ENCODE measurements at regions not wholly inside any gene's neighbourhood (a gene's known extent, or its start where the extent isn't known, plus 50 kb on each side); places are given as distances from the start of the nearest gene placed in this dataset.
A peak's percentile ranks its signal among the peaks of the same experiment; 100 is the strongest.
"Not testable (repeated sequence)": the region's sequence is repeated elsewhere in the genome, so short reads cannot be mapped to it uniquely, and the experiment has no call there.

GRCh38 chr6:68059899-68060298, 575.2 kb upstream of the ADGRB3 start:
- peak; percentile 12 to 14 for DNase-seq (ENCODE audit: low read depth in 2 of 2)

DNA sequence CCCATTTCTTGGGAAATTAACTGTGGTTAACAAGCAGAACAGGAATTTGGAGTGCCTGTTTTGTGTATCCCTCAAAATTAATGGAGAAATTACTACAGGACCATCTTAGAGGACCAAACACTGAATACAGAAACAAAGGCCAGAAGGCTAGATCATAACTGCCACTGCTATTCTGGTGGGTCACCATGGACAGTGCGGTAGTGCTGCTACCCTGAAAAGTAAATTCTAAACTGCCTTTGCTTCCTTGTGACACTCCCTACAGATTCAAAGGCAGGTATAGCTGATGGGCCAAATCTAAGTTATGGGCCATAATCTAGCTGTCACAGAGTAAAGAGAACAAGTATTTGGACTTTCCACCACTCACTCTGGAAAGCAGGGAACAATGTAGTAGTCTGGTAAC, 575.8 kb upstream of the ADGRB3 start:
- DNase-seq (ENCODE audit: low read depth in 2 of 2) = no peak

DNA sequence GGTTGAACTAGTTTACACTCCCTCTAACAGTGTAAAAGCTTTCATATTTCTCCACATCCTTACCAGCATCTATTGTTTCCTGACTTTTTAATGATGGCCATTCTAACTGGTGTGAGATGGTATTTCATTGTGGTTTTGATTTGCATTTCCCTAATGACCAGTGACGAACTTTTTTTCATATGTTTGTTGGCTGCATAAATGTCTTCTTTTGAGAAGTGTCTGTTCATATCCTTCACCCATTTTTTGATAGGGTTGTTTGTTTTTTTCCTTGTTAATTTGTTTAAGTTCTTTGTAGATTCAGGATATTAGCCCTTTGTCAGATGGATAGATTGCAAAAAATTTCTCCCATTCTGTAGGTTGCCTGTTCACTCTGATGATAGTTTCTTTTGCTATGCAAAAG, 578.5 kb upstream of the ADGRB3 start:
- not testable (repeated sequence) for DNase-seq (ENCODE audit: low read depth in 2 of 2)

DNA sequence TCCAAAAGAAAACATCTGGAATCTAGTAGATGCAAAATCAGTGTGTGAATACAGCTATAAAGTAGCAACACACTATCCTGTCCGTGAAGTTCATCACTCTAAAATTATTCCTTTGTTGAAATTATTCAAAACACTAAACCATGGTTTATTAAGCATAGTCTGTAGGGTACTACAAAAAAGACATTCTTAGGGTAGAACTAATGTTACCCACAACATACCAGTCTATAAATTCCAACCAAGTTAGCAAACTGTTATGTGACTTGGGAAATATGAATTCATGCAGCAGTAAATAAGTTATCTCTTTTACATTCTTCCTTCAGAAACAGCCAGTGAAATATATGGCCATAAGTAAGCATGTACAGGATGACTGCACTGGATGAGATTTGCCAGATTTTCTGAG, 580.3 kb upstream of the ADGRB3 start:
- DNase-seq (ENCODE audit: low read depth in 2 of 2) = peak; percentile 47 to 54

DNA sequence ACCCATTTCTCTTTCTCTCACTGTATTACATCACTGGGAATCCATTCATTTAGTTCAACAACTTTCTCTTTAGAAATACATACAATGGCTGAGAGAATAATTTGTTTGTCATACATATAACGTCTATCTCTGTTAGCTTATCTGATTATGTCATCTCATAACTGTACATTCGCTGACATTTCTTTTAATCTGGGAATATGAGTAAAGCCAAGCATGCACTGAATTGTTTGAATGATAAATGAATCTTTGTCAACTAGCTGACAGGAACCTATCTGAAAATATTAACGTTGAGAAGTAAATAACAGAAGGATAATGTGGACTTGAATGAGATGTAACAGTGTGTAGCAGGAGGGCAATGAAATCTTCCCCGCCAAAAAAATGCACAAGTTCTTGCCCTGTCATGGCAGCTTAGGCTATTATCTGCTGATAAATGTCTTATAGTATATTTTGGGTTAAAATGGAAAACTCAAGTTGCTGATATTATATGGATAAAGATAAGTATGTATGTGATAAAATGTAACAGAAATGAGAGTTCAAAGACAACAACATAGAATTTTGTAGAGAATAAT, 581.2 kb upstream of the ADGRB3 start:
- DNase-seq (ENCODE audit: low read depth in 2 of 2) = no peak

- DNase-seq (ENCODE audit: low read depth in 2 of 2) = no peak
Measured at GRCh38 chr6:68052234-68052633, 582.8 kb upstream of the ADGRB3 start.

GRCh38 chr6:68049562-68049961, 585.5 kb upstream of the ADGRB3 start:
- DNase-seq (ENCODE audit: low read depth in 2 of 2) = no peak

GRCh38 chr6:68046756-68047155, 588.3 kb upstream of the ADGRB3 start:
- DNase-seq (ENCODE audit: low read depth in 2 of 2) = no peak

DNA sequence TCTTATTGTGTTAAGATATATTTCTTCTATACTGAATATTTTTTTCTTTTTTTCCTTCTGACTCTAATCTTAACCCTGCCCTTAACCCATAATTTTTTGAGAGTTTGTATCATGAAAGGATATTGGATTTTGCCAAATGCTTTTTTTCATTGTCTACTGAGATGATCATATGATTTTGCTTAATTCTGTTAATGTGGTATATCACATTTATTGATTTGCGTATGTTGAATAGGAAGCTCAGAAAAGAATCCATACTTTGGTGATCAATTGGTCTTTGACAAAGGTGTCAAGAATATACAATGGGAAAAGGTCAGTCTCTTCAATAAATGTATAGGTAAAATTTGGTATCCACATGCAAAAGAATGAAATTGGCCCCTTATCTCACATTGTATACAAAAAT, 588.8 kb upstream of the ADGRB3 start:
- DNase-seq (ENCODE audit: low read depth in 2 of 2) = no peak

GRCh38 chr6:68045193-68045592, 589.9 kb upstream of the ADGRB3 start:
- no peak for DNase-seq (ENCODE audit: low read depth in 2 of 2)

GRCh38 chr6:68044264-68044663, 590.8 kb upstream of the ADGRB3 start:
- DNase-seq (ENCODE audit: low read depth in 2 of 2) = no peak

DNA sequence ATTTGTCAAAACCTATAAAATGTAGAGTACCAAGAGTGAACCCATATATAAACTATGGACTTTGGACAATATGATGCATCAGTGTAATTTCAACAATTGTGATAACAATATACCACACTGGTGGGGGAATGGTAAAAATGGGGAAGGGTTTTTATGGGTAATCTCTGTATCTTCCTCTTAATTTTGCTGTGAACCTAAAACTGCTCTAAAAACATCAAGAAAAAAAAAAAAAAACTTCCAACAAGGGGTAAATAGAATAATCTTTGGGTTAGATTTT, 592.0 kb upstream of the ADGRB3 start:
- no peak for DNase-seq (ENCODE audit: low read depth in 2 of 2)

GRCh38 chr6:68042339-68043121, 592.6 kb upstream of the ADGRB3 start:
- DNase-seq (ENCODE audit: low read depth in 2 of 2) = no peak

DNA sequence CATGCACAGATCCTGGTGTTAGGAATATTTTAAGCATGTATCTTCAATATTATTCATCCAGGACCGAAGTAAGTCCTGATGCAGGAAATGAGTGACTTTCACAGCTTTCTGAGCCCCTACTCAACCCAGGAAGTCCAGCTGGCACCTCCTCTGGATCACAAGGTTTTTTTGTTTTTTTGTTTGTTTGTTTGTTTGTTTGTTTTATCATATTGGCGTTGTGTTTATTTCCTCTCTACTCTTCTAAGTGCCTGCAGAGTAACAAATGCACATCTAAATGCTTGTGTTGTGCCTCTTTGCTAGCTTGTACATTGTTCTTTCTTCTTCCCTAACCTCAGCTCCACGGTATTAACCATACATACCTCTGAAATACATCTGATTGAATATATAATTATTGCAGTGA, 594.3 kb upstream of the ADGRB3 start:
- DNase-seq (ENCODE audit: low read depth in 2 of 2) = no peak

GRCh38 chr6:68040312-68040778, 594.7 kb upstream of the ADGRB3 start:
- no peak for DNase-seq (ENCODE audit: low read depth in 2 of 2)

- DNase-seq (ENCODE audit: low read depth in 2 of 2) = no peak
Measured at GRCh38 chr6:68039641-68040311, 595.3 kb upstream of the ADGRB3 start.

- DNase-seq (ENCODE audit: low read depth in 2 of 2) = no peak
Measured at GRCh38 chr6:68038815-68039408, 596.2 kb upstream of the ADGRB3 start.

DNA sequence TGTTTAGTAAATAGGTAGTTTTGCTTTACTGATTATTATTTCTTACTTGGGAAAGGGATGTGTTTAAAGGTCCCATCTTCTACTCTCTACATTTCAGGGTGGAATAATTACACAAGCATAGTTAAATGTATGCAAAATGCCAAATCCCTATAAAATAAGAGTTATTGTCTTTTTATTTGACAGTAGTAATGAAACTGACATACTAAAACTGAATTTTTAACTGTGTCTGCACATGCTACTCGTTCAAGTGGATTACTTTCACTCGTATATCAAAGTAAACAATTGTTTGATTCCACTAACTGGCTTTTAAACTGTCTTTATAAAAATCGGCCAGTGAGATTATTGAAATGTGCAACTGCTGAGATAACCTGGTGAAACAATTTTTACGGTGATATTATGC, 602.9 kb upstream of the ADGRB3 start:
- no peak for DNase-seq (ENCODE audit: low read depth in 2 of 2)

DNA sequence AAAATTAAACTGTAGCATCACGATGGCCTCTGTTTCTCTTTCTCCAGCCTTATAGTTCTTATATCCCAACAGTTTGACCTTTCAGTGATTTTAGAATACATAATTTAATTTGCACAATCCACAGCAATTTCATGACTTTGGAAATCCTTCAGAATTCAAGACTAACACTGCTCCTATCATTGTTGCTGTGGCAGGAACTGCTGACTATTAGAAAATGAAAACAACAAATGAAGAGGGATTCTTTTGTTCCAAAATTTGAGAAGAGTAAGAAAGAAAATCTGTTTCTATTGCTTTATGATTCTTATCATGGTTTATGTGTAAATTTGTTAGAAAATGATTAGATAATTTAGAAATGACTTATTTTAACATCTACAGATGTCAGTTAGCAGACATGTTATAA, 604.0 kb upstream of the ADGRB3 start:
- DNase-seq (ENCODE audit: low read depth in 2 of 2) = no peak

DNA sequence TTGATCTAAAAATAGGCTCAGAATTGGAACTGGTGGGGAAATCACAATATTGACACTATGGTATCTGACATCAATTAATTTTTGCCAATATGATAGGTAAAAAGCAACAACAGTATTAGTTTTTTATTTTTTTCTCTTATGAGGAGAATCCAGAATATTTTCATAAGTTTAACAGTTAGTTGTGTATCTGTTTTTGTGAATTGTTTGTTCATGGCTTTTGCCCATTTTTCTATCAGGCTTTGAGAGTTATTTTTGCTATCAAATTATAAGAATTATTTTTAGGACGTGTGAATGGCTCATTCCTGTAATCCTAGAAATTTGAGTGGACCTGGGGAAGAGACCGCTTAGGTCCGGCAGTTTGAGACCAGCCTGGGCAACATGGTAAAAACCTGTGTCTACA, 608.6 kb upstream of the ADGRB3 start:
- no peak for DNase-seq (ENCODE audit: low read depth in 2 of 2)

DNA sequence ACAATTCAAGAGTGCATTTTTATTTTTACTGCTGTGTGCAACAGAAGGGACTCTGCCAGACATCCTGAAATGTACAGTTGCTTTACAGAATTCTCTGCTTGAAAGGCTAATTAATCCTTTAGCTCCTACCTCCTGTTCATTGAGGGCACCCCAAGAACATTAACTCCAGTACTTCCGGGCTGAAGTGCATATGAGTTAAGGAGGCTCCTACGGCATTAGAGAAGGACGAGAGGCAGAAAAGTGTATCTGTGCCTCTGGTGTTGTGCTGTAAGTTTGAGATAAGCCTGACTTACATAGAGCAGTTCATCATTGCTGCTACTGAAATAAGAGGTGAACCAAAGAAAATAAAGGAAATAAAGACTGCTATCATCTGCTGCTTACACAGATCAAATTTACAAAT, 609.3 kb upstream of the ADGRB3 start:
- no peak for DNase-seq (ENCODE audit: low read depth in 2 of 2)

DNA sequence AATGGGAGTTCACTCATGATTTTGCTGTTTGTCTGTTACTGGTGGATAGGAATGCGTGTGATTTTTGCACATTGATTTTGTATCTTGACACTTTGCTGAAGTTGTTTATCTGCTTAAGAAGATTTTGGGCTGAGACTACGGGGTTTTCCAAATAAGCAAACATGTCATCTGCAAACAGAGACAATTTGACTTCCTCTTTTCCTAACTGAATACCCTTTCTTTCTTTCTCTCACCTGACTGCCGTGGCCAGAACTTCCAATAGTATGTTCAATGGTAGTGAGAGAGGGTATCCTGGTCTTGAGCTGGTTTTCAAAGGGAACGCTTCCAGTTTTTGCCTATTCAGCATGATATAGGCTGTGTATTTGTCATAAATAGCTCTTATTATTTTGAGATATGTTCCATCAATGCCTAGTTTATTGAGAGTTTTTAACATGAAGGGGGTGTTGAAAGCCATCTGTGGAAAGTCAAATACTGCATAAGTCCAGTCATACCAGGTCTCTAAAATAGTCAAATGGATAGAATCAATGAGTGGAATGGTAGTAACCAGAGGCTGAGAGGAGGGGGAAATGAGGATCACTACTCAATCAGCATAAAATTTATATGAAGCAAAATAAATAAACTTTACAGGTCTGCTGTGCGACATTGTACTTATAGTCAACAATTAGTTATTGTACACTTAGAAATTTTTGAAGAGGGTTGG, 610.4 kb upstream of the ADGRB3 start:
- DNase-seq (ENCODE audit: low read depth in 2 of 2) = no peak
